ENCODE measurements at regions not wholly inside any gene's neighbourhood (a gene's known extent, or its start where the extent isn't known, plus 50 kb on each side); places are given as distances from the start of the nearest gene placed in this dataset.

GRCh38 chr10:85527616-85528317 is 838.8 kb downstream of the GRID1 start:
- H3K4me3 ChIP-seq, result no peak overlapping the region
- intact Hi-C loops (cut with micrococcal nuclease), result no loop called here
- DNase-seq, result no peak
- no peaks in the 10 kb centered on the region for H3K27me3 ChIP-seq (ENCODE audit: low read depth)
- no peak overlapping the region for H3K27ac ChIP-seq (replicated peaks)
- no peaks in the 10 kb centered on the region for H3K4me1 ChIP-seq
- H3K36me3 ChIP-seq, result no peaks in the 10 kb centered on the region
- no peak for TF ChIP-seq CTCF (IDR thresholded peaks at IDR 0.05; ENCODE audit: borderline replicate concordance)
- peaks cover 12% of the 10 kb centered on the region for H3K9me3 ChIP-seq (replicated peaks)

- Histone ChIP-seq H3K27ac (replicated peaks) (no peak overlapping the region), H3K4me3 (no peak overlapping the region), H3K36me3 (no peaks in the 10 kb centered on the region), H3K9me3 (replicated peaks) (peaks cover 12% of the 10 kb centered on the region), H3K27me3 (ENCODE audit: low read depth) (no peaks in the 10 kb centered on the region), H3K4me1 (no peaks in the 10 kb centered on the region)
- TF ChIP-seq CTCF (IDR thresholded peaks at IDR 0.05; ENCODE audit: borderline replicate concordance), result no peak
- no peak for DNase-seq
- intact Hi-C loops (cut with micrococcal nuclease), result no loop called here
Measured at GRCh38 chr10:85528318-85528652, 838.3 kb downstream of the GRID1 start.

GRCh38 chr10:85531706-85532105 is 834.9 kb downstream of the GRID1 start:
- TF ChIP-seq CTCF (IDR thresholded peaks at IDR 0.05; ENCODE audit: borderline replicate concordance), result no peak
- DNase-seq, result no peak
- H3K4me1 ChIP-seq, result no peaks in the 10 kb centered on the region
- H3K36me3 ChIP-seq, result no peaks in the 10 kb centered on the region
- H3K27ac ChIP-seq (replicated peaks), result no peak overlapping the region
- no peaks in the 10 kb centered on the region for H3K27me3 ChIP-seq (ENCODE audit: low read depth)
- no peak overlapping the region for H3K4me3 ChIP-seq
- H3K9me3 ChIP-seq (replicated peaks), result peaks cover 12% of the 10 kb centered on the region
- intact Hi-C loops (cut with micrococcal nuclease), result no loop called here

GRCh38 chr10:85532773-85533172 is 833.8 kb downstream of the GRID1 start:
- H3K27ac ChIP-seq (replicated peaks), result no peak overlapping the region
- H3K4me3 ChIP-seq, result no peak overlapping the region
- no peak for DNase-seq
- H3K36me3 ChIP-seq, result no peaks in the 10 kb centered on the region
- H3K4me1 ChIP-seq, result no peaks in the 10 kb centered on the region
- H3K27me3 ChIP-seq (ENCODE audit: low read depth), result no peaks in the 10 kb centered on the region
- intact Hi-C loops (cut with micrococcal nuclease), result no loop called here
- TF ChIP-seq CTCF (IDR thresholded peaks at IDR 0.05; ENCODE audit: borderline replicate concordance), result no peak
- peaks cover 9% of the 10 kb centered on the region for H3K9me3 ChIP-seq (replicated peaks)

- no peaks in the 10 kb centered on the region for H3K27me3 ChIP-seq (ENCODE audit: low read depth)
- no peaks in the 10 kb centered on the region for H3K36me3 ChIP-seq
- no peak for TF ChIP-seq CTCF (IDR thresholded peaks at IDR 0.05; ENCODE audit: borderline replicate concordance)
- no peaks in the 10 kb centered on the region for H3K4me1 ChIP-seq
- intact Hi-C loops (cut with micrococcal nuclease), result no loop called here
- H3K4me3 ChIP-seq, result no peak overlapping the region
- H3K9me3 ChIP-seq (replicated peaks), result no peaks in the 10 kb centered on the region
- no peak for DNase-seq
- no peak overlapping the region for H3K27ac ChIP-seq (replicated peaks)
Measured at GRCh38 chr10:85535926-85536325, 830.7 kb downstream of the GRID1 start.

Measured in left ventricle myocardium inferior (tissue), 1 donor.